H1 (cell line): ENCODE measurements at regions not wholly inside any gene's neighbourhood (a gene's known extent, or its start where the extent isn't known, plus 50 kb on each side); places are given as distances from the start of the nearest gene placed in this dataset.

Experiments used
- CTCF ChIA-PET: fragments of 300-600 bp; sonication (Branson Sonifier 250); formaldehyde crosslinking; loops from one replicate; lab custom pipeline; 2021; ENCODE audit not compliant: partially characterized antibody; lab: Charles Lee
- POLR2A ChIA-PET: fragments of 300-600 bp; sonication (Branson Sonifier 250); formaldehyde crosslinking; loops from one replicate; lab custom pipeline; 2021; ENCODE audit warnings: inconsistent platforms; ENCODE audit not compliant: partially characterized antibody; lab: Charles Lee
- DNase-seq, 2 experiments: peaks; one replicate each; pipeline versions ENCODE4 v3.0.0 to v3.0.0-alpha.2; 2010 to 2022; ENCODE audit warnings: low spot score in 2 of 2, low read depth in 1 of 2, mixed read lengths in 1 of 2
- FAIRE-seq: peaks from 2 replicates; lab custom pipeline; 2011; peaks lifted over from hg19 to GRCh38; lab: Jason Lieb, UNC
- H2AFZ ChIP-seq: 2 replicates; pipeline ENCODE4 v1.8.1; 2012; ENCODE audit warnings: low read length, inconsistent platforms
- H2AK5ac ChIP-seq: 2 replicates; pipeline ENCODE4 v1.6.1; 2013; ENCODE audit warnings: low read depth, low read length
- H2BK120ac ChIP-seq: replicated peaks from 2 replicates; pipeline ENCODE3; 2013; ENCODE audit warnings: low read depth, low read length, inconsistent platforms
- H2BK12ac ChIP-seq: 2 replicates; pipeline ENCODE4 v1.6.1; 2013; ENCODE audit warnings: low read depth, low read length
- H2BK15ac ChIP-seq: 2 replicates; pipeline ENCODE4 v1.6.1; 2013; ENCODE audit warnings: low read length
- H2BK20ac ChIP-seq: 2 replicates; pipeline ENCODE4 v1.6.1; 2013; ENCODE audit warnings: low read length
- H2BK5ac ChIP-seq: 2 replicates; pipeline ENCODE4 v1.6.1; 2013; ENCODE audit warnings: low read depth, low read length
- H3K14ac ChIP-seq: 2 replicates; pipeline ENCODE4 v1.6.1; 2013; ENCODE audit warnings: inconsistent platforms; ENCODE audit not compliant: insufficient read length
- H3K18ac ChIP-seq: 2 replicates; pipeline ENCODE4 v1.6.1; 2013; ENCODE audit warnings: low read length; ENCODE audit errors: extremely low read depth
- H3K23ac ChIP-seq: 2 replicates; pipeline ENCODE4 v1.6.1; 2013; ENCODE audit warnings: inconsistent platforms; ENCODE audit not compliant: insufficient read length
- H3K23me2 ChIP-seq: 2 replicates; pipeline ENCODE4 v1.6.1; 2013; ENCODE audit warnings: low read depth, low read length
- H3K27ac ChIP-seq: 2 replicates; pipeline ENCODE4 v1.6.1; 2011; ENCODE audit warnings: low read depth, low read length, inconsistent platforms
- H3K27me3 ChIP-seq, 4 experiments: replicated peaks in 1 of 4; 1 replicate in 1 of 4; 2 replicates in 3 of 4; pipeline versions ENCODE4 v1.6.1 to v1.8.1; 2011 to 2013; ENCODE audit warnings: low read length in 3 of 4, mild to moderate bottlenecking in 3 of 4, inconsistent platforms in 2 of 4, mixed read lengths in 2 of 4, moderate library complexity in 1 of 4; ENCODE audit not compliant: control insufficient read depth in 3 of 4, insufficient read depth in 3 of 4; ENCODE audit errors: extremely low read depth in 1 of 4
- H3K36me3 ChIP-seq, 4 experiments: 2 replicates each; pipeline versions ENCODE4 v1.6.1 to v1.8.1; 2011 to 2013; ENCODE audit warnings: mild to moderate bottlenecking in 4 of 4, low read length in 3 of 4, moderate library complexity in 2 of 4, control low read depth in 1 of 4, inconsistent platforms in 1 of 4; ENCODE audit not compliant: insufficient read depth in 4 of 4, control insufficient read depth in 2 of 4
- H3K4ac ChIP-seq: replicated peaks from 2 replicates; pipeline ENCODE3; 2013; ENCODE audit warnings: low read length, low read depth, mixed read lengths, inconsistent platforms; ENCODE audit not compliant: insufficient read length
- H3K4me1 ChIP-seq, 4 experiments: replicated peaks in 1 of 4; 1 replicate in 1 of 4; 2 replicates in 3 of 4; pipeline versions ENCODE4 v1.6.1 to v1.8.1; 2011 to 2013; ENCODE audit warnings: low read length in 3 of 4, inconsistent platforms in 2 of 4, mixed read lengths in 1 of 4; ENCODE audit not compliant: insufficient read depth in 4 of 4, control insufficient read depth in 3 of 4
- H3K4me2 ChIP-seq, 2 experiments: 2 replicates each; pipeline versions ENCODE4 v1.6.1 to v1.8.1; 2011 to 2013; ENCODE audit warnings: low read depth in 2 of 2, low read length in 2 of 2, control low read depth in 1 of 2, inconsistent platforms in 1 of 2, mild to moderate bottlenecking in 1 of 2; ENCODE audit not compliant: insufficient read depth in 1 of 2
- H3K4me3 ChIP-seq, 4 experiments: fragments of 200-600, 300-600 bp in 1 of 4; sonication (generic), shearing (Covaris generic), sonication (Bioruptor Twin) in 1 of 4; 2 replicates each; pipeline versions ENCODE4 v1.5.1 to v1.8.1; 2011 to 2016; ENCODE audit warnings: low read length in 4 of 4, low read depth in 3 of 4, control low read depth in 2 of 4, inconsistent platforms in 2 of 4, mild to moderate bottlenecking in 2 of 4, mixed read lengths in 1 of 4, moderate library complexity in 1 of 4; ENCODE audit not compliant: insufficient read depth in 2 of 4; ENCODE audit errors: extremely low read depth in 1 of 4
- H3K56ac ChIP-seq: replicated peaks from 2 replicates; pipeline ENCODE3; 2013; ENCODE audit warnings: low read depth, mild to moderate bottlenecking, mixed read lengths, low read length, inconsistent platforms; ENCODE audit not compliant: insufficient read length
- H3K79me1 ChIP-seq: 2 replicates; pipeline ENCODE4 v1.6.1; 2013; ENCODE audit warnings: low read depth, low read length, control low read depth
- H3K79me2 ChIP-seq, 2 experiments: 2 replicates each; pipeline versions ENCODE4 v1.6.1 to v1.8.1; 2012 to 2013; ENCODE audit warnings: low read length in 2 of 2, mild to moderate bottlenecking in 2 of 2, inconsistent platforms in 1 of 2; ENCODE audit not compliant: insufficient read depth in 2 of 2, control insufficient read depth in 1 of 2
- H3K9ac ChIP-seq, 4 experiments: replicated peaks in 1 of 4; 1 replicate in 1 of 4; 2 replicates in 3 of 4; pipeline versions ENCODE4 v1.6.1 to v1.8.1; 2011 to 2013; ENCODE audit warnings: low read depth in 3 of 4, low read length in 3 of 4, control low read depth in 2 of 4, mild to moderate bottlenecking in 2 of 4, moderate library complexity in 2 of 4, inconsistent platforms in 1 of 4; ENCODE audit errors: extremely low read depth in 1 of 4
- H3K9me3 ChIP-seq, 2 experiments: 2 replicates each; pipeline versions ENCODE4 v1.6.1 to v1.8.1; 2012 to 2013; ENCODE audit warnings: mild to moderate bottlenecking in 2 of 2, moderate library complexity in 2 of 2, control low read depth in 1 of 2, inconsistent platforms in 1 of 2, low read depth in 1 of 2, low read length in 1 of 2, mixed read lengths in 1 of 2; ENCODE audit not compliant: insufficient read depth in 2 of 2
- H4K20me1 ChIP-seq, 2 experiments: replicated peaks in 1 of 2; 2 replicates each; pipeline versions ENCODE3 to v1.8.1; 2011 to 2013; ENCODE audit warnings: inconsistent platforms in 2 of 2, low read length in 2 of 2, mild to moderate bottlenecking in 1 of 2; ENCODE audit not compliant: insufficient read depth in 2 of 2, control insufficient read depth in 1 of 2
- H4K5ac ChIP-seq: 2 replicates; pipeline ENCODE4 v1.6.1; 2013; ENCODE audit warnings: low read length, low read depth, mixed read lengths, inconsistent platforms; ENCODE audit not compliant: insufficient read length
- H4K8ac ChIP-seq: 2 replicates; pipeline ENCODE4 v1.8.0; 2013; ENCODE audit warnings: mild to moderate bottlenecking, moderate library complexity, low read length, inconsistent platforms; ENCODE audit not compliant: insufficient read depth; ENCODE audit errors: extremely low read depth
- H4K91ac ChIP-seq: replicated peaks from 2 replicates; pipeline ENCODE3; 2013; ENCODE audit warnings: low read length, mixed read lengths, inconsistent platforms; ENCODE audit not compliant: insufficient read length
- CHD1 ChIP-seq: IDR thresholded peaks from 2 replicates; pipeline ENCODE4 v1.6.1; 2012; ENCODE audit warnings: low read depth, low read length, improper control_type of control experiment
- CTBP2 ChIP-seq: IDR thresholded peaks from 2 replicates; pipeline ENCODE4 v1.7.0; 2011; ENCODE audit warnings: borderline replicate concordance, mild to moderate bottlenecking, moderate library complexity, mixed read lengths, low read length; ENCODE audit not compliant: insufficient read depth, insufficient read length
- RNF2 ChIP-seq: fragments of 200-900, 300-1000 bp; sonication (generic); IDR thresholded peaks from 2 replicates; pipeline ENCODE4 v1.7.1; 2016; ENCODE audit warnings: borderline replicate concordance, low read depth, mild to moderate bottlenecking, antibody characterized with exemption, low read length; ENCODE audit not compliant: poor library complexity, severe bottlenecking; ENCODE audit errors: missing control alignments
- WGBS, 2 experiments: shearing (Covaris generic) in 1 of 2; methylation state at CpG; one replicate each; pipeline versions ENCODE4 v1.1.6 to v1.1.7; 2013 to 2015; ENCODE audit warnings: low lambda C conversion rate in 2 of 2, mixed read lengths in 2 of 2, inconsistent platforms in 1 of 2, low coverage in 1 of 2, missing lambda C conversion rate in 1 of 2; ENCODE audit not compliant: insufficient replicate concordance in 2 of 2, insufficient coverage in 1 of 2, insufficient read length in 1 of 2; ENCODE audit errors: extremely low coverage in 1 of 2, missing lambda C conversion rate in 1 of 2; 5-methylcytosine and 5-hydroxymethylcytosine counted together

DNA sequence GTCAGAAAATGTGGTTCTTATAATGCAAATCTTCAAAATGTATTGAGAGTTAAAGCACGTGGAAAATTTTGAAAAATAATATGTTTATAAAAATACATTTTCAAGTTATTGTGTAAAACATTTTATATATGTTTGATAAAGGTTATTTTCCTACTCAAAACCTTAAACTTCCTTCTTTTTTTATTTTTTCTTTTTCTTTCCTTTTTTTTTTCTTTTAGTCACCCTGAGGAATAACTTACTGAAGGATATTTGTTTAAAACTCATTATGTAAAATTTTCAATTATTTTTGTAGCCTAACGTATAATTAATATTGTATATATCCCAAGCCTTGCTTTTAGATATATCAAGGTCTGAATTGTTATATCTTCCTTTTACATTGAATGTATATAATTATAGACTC, 346.8 kb upstream of the GYPC start:
- POLR2A ChIA-PET: no interaction called here
- no peak overlapping the region for H2BK15ac ChIP-seq
- DNase-seq: no peak
- no peaks in the 10 kb centered on the region for H3K79me2 ChIP-seq
- H3K79me1 ChIP-seq: no peaks in the 10 kb centered on the region
- H3K14ac ChIP-seq: no peak overlapping the region
- H3K9me3 ChIP-seq: no peaks in the 10 kb centered on the region
- no peak overlapping the region for H2AK5ac ChIP-seq
- no peak overlapping the region for H2BK12ac ChIP-seq
- H4K8ac ChIP-seq: no peak overlapping the region
- no peaks in the 10 kb centered on the region for H3K36me3 ChIP-seq
- WGBS, 2 experiments: 88% methylated on average over 2 of the region's 2 CpGs; no CpG with 5 or more reads in 1 of the 2 experiments
- no peak overlapping the region for H3K4me3 ChIP-seq
- H2BK5ac ChIP-seq: no peak overlapping the region
- H3K18ac ChIP-seq: no peak overlapping the region
- no peak overlapping the region for H3K27ac ChIP-seq
- H4K91ac ChIP-seq: no peak overlapping the region
- peaks cover 0 to 12% (median 1%) of the 10 kb centered on the region in 4 experiments; a peak in 3 of 7 replicates for H3K4me1 ChIP-seq
- CTCF ChIA-PET: no interaction called here
- H3K23me2 ChIP-seq: no peaks in the 10 kb centered on the region
- no peak overlapping the region for H3K4me2 ChIP-seq
- H3K23ac ChIP-seq: no peak overlapping the region
- no peak overlapping the region for H3K9ac ChIP-seq
- H3K56ac ChIP-seq: no peak overlapping the region
- H4K5ac ChIP-seq: no peak overlapping the region
- no peak overlapping the region for H3K4ac ChIP-seq
- no peak overlapping the region for H2AFZ ChIP-seq
- no peak overlapping the region for H2BK20ac ChIP-seq
- no peak for FAIRE-seq
- H4K20me1 ChIP-seq: no peaks in the 10 kb centered on the region
- H3K27me3 ChIP-seq: no peaks in the 10 kb centered on the region
- H2BK120ac ChIP-seq: no peak overlapping the region
- TF ChIP-seq RNF2 (no peak), CTBP2 (no peak), CHD1 (no peak)
